ENCODE measurements at regions not wholly inside any gene's neighbourhood (a gene's known extent, or its start where the extent isn't known, plus 50 kb on each side); places are given as distances from the start of the nearest gene placed in this dataset.

GRCh38 chrX:110477593-110478228 is 119.1 kb downstream of the RTL9 start:
- no peak for TF ChIP-seq POLR2AphosphoS5 (IDR thresholded peaks at IDR 0.05)
- TF ChIP-seq, protein P1, sequence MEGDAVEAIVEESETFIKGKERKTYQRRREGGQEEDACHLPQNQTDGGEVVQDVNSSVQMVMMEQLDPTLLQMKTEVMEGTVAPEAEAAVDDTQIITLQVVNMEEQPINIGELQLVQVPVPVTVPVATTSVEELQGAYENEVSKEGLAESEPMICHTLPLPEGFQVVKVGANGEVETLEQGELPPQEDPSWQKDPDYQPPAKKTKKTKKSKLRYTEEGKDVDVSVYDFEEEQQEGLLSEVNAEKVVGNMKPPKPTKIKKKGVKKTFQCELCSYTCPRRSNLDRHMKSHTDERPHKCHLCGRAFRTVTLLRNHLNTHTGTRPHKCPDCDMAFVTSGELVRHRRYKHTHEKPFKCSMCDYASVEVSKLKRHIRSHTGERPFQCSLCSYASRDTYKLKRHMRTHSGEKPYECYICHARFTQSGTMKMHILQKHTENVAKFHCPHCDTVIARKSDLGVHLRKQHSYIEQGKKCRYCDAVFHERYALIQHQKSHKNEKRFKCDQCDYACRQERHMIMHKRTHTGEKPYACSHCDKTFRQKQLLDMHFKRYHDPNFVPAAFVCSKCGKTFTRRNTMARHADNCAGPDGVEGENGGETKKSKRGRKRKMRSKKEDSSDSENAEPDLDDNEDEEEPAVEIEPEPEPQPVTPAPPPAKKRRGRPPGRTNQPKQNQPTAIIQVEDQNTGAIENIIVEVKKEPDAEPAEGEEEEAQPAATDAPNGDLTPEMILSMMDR (IDR thresholded peaks at IDR 0.05; ENCODE audit: poor library complexity, severe bottlenecking) = no peak

Data from neural cell (in vitro differentiated cells).